ENCODE measurements at regions not wholly inside any gene's neighbourhood (a gene's known extent, or its start where the extent isn't known, plus 50 kb on each side); places are given as distances from the start of the nearest gene placed in this dataset.

GRCh38 chr2:5230855-5231254, 461.3 kb upstream of the SOX11 start:
- no peak for TF ChIP-seq SIN3A (IDR thresholded peaks at IDR 0.05; ENCODE audit: borderline replicate concordance, insufficient read depth, low read length)
- no peak for TF ChIP-seq POLR2AphosphoS5 (IDR thresholded peaks at IDR 0.05; ENCODE audit: low read depth, low read length)
